ENCODE measurements at regions not wholly inside any gene's neighbourhood (a gene's known extent, or its start where the extent isn't known, plus 50 kb on each side); places are given as distances from the start of the nearest gene placed in this dataset.

DNA sequence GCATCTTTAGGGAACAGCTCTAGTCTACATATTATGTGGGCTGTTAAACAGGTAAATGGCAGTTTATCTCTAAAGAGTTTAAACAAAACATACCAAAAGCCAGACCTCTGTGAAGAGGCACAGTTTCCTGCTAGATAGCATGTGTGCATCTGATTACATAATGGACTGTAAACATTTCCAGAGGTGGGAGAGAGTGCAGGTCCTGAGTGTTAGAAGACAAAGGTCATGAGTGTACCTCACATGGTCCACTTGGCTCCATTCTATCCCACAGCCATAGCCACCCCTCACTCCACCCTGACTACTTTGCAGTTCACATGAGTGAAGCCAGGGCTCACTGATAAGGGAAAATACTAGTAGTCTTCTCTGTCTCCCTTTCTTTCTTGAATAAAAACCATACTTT is 233.4 kb downstream of the MTX2 start:
- no peak for DNase-seq (ENCODE audit: low spot score)

DNA sequence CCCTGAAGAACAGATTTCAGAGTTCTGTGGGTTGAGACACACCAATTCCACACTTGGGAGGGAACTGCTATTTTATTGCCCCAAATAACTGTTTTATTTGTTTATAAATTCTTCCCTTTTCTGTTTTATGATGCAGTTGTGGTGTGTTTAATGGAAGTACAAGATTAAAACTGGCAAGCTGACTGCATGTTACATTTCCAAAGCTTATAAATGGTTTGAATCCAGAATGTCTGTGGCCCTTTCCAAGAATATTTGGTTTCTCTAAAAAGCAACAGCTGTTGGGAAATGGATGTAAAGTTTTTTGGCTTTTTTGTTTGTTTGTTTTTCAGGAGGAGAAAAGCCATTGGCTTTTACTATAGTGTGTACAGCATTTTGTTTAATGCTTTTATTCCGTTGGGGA is 234.5 kb downstream of the MTX2 start:
- no peak for DNase-seq (ENCODE audit: low spot score)

DNA sequence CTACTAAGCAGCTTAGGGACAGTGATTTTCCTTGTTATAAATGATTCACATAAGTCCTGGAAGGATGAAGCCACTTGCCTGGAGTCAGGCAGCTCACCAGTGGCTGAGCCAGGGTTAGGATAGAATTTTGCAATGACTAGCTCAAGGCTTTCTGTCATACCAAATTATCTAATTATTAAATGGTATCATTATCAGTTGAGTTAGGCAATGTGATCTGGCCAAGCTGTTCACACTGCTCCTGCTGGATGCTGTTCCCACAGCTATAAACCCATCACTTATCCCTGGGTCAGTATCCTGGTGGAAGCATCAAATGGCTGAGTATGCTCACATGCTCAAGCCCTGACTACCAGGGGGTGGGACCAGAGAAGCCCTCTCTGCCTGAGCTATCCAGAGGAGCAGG is 235.2 kb downstream of the MTX2 start:
- DNase-seq (ENCODE audit: low spot score): no peak

DNA sequence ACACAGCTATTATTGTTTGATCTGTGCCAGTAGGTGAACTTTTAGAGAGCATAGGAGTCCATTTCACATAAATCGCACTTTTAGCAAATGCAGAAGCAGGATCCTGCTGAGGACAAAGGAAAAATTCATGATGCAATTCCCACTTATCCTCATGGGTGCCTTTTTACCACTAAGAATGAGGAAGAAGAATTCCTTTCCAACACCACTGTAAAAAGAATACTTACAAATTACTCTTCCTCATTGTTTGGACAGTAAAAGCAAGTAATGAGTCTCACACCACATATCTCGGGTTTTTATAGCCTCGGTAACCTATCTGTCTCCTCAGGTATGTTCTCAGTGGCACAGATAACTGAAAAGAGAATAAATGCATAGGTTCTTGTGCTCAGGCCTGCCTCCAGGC is 238.5 kb downstream of the MTX2 start:
- DNase-seq (ENCODE audit: low spot score): no peak

DNA sequence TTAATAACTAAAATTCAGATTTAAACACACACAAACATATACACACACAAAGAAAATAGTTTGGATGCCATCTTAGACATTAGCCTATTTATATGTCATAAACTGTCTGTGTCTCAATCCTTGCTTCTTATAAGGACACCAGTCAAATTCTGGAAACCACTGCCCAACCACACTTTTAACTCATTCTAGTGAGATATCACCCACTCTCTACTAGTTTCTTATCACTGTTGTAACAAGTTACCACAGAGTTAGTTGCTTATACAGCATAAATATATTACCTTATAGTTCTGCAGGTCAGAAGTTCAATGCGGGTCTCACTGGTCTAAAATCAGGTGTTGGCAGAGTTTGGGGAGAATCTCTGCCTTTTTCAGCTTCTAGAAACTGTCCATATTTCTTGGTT is 239.1 kb downstream of the MTX2 start:
- no peak for DNase-seq (ENCODE audit: low spot score)

DNA sequence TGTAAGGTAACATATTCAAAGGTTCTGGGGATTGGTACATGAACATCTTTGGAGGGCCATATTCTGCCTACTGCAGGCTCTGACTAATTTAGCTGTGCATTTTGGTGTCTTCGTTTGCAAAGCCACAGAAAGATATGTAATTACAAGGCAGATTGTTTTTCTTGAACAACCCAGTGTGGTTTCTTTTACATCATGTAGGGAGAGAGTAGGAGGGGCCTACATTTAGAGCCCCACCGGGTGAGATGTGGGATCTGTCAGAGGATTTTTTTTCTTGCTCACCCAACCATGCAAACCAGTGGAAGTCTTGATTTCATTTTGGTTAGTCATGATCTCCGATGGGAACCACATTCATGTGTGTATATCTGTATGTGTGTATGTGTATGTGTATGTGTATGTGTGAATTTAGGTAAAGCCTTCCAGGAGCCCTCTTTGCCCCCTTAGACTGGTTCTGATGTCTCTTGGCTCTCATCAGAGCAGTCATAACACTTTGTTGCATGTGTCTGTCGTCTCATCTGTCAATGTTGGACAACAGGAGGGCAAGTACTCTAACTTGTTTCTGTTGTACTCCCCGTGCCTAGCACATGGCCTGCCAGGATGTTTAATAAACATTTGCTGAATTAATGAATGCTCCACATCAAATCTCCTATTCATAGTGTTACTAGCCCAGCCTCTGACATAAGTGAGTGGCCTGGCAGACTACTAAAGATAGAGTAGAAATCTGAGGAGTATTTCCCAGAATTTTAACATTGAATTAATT is 239.9 kb downstream of the MTX2 start:
- DNase-seq (ENCODE audit: low spot score): no peak

DNA sequence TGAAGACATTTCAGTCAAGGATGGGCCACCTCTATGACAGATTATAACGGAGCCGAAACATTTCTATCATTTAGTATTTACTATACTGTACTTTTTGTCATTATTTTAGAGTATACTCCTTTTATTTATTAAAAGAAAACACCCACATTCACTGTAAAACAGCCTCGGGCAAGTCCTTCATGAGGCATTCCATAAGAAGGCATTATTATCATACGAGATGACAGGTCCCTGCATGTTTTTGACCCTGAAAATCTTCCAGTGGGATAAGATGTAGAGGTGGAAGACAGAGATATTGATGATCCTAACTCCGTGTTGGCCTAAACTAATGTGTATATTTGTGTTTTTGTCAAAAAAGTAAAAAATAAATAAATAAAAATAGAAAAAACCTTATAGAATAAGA is 245.0 kb downstream of the MTX2 start:
- no peak for DNase-seq (ENCODE audit: low spot score)

DNA sequence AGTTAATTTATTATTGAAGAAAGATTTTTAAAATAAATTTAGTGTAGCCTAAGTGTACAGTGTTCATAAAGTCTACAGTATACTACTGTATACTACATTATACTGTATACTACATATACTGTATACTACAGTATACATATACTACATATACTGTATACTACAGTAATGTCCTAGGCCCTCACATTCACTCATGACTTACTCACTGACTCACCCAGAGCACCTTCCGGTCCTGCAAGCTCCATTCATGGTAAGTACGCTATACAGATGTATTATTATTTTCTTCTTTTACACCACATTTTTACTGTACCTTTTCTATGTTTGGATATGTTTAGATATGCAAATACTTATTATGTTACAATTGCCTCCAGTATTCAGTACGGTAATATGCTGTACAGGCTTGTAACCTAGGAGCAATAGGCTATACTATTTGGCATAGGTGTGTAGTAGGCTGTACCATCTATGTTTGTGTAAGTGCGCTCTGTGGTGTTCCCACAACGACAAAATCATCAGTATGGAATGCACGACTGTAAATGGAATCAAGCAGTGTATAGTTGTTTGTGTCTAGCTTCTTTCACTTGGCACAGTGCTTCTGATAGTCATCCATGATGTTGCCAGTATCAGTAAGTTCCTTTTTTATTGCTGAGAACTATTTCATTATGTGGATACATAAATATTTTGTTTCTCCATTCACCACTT is 245.7 kb downstream of the MTX2 start:
- no peak for DNase-seq (ENCODE audit: low spot score)

DNA sequence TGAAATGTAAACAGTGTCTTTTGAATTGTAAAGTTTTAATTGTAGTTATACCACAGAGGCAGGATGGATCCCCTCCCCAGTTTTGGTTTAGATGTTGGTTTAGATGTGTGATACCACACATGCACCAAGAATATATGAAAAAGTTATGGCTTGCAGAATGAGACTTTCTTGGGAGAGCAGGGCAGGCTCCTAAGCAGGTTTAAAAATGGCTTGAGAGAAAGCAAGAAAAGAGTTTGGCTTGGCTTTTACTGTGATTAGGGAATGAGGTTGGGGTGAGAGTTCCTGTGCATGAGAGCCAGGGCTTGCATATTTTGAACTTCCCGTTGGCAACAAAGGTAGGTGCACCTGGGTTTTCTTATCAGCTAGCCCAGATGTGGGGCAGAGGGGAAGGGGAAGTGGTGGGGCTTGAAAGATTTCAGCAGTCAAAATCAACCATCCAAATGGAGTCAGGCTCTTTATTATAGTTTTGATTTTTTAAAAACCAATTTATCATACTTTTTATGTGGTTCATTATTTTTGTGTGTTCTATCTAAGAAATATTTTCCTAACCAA is 246.9 kb downstream of the MTX2 start:
- peak; percentile 39 for DNase-seq (ENCODE audit: low spot score)

DNA sequence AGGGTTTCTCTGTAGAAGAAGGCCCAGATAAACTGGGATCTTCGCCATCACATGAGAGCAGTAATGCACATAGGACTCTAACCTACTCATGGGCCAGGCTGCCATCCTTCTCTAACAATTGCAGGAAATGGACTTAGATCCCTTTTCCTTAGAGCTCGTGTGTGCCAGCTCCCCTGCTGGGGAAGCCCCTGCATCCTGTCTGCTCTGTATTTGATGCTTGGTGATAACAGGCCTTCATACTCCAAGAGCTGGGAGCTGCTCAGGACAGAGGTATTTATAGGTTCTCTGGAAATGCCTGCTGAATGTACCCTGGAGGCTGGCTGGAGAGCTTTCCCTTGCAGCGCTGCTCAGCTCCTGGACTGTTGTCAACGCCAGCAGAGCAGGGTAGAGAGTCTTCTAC is 249.6 kb downstream of the MTX2 start:
- DNase-seq (ENCODE audit: low spot score): no peak

DNA sequence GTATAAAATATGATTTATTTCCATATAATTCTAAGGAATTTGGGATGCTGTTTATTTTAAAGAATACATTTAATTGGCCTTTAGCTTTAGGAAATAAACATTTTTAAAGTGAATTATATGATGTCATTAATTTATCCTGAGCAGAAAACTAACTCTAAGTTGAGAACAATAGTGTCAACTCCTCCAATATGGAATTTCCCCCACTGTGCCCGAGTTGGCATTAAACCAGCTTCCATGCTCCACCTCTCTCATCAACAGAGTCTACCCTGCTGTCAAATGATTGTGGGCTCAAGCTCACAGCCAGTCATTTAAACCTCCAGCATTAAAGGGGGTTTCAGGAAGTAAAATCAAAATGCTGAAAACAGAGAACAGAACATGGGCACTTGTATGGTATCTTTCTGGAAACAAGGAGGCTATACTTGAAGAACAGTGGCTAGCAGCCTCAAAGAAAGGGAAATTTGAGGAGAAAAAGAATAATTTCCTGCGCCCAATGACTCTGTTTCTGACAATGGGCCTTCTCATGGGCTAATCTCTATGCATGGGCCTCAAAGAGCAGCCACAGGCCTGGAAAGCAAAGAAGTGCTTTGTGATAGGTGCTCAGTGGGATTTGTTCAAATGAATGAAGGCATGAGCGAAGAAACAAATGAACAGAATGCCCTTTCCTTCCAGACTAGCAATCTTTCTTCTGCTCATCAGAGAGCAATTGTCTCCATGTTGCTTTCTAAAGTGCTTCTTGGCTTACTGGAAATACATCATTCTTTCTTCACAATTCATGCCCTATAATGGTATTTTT is 252.8 kb downstream of the MTX2 start:
- DNase-seq (ENCODE audit: low spot score): no peak

DNA sequence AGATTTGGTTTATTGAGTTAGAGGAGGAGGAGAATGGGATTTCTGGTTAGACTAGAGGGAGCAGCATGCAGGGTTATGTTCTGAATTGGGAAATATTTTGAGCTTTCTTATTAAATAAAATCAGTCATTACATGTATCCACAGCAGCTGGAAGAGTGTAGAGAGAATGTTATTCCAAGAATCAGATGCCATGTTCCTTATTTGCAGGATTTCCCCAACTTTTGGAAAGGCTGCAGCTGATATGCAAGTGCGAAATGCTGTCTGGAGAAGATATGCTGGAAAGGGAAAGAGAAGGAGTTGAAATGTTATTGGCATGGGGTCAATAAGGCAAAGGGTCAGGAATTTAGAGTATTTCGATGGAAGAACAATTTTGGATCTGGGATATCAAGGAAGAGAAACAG is 255.8 kb downstream of the MTX2 start:
- DNase-seq (ENCODE audit: low spot score): no peak

DNA sequence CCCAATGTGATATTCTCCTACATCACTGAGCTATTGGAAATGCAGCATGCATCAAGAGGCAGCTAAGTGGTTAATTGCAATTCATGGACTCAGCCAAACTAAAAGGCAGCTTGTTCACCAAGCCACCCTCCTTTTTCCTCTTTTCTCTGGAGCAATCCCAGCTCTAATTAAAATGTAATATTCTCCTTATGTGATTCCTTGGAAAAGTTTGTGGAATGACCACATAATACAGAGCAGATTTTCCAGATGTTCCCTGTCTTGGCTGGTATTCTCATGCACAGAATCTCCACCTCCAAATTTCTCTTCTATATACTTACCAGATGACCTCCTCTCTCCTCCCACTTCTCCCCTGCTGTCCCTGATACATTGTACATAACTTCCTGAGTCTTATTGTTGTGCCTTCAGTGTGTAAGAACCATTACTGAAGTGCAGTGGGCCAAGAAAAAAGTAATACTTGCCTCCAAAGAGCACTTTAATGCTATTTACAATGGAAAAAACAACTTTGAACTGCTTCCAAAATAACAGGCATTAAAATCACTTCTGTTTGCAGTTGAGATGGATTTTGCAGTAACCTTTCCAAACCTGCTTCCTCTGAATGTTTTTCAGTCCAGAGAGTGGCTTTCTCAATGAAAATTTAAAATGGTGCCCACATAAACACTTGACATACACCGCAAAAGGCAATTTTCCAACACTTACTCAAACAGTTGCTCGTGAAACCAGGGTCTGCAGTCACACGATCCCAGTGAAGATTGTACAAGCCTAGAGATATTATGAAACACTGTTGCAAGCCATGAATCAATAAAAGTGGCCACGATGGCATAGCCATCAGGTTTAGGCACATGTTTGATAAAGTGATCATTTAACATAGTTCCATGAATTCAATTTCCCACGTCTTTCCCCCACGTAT is 258.0 kb downstream of the MTX2 start:
- no peak for DNase-seq (ENCODE audit: low spot score)

DNA sequence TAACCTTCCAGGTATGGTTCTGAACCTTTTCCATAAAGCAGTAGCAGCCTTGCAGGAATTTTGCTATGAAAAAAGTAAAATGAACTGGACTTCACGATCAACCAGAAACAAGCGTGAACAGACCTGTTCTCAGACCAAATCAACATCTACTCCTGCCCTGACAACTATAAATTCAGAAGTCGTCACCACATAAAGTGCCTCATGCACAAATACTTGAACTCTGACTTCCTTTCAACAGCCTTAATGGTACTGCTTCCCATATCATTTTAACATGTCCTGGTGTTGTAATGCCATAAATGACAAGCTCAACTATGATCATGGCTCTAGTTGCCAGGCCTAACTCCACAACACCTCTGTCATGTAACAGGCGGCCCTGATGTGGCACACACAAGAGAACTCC is 262.4 kb downstream of the MTX2 start:
- no peak for DNase-seq (ENCODE audit: low spot score)

DNA sequence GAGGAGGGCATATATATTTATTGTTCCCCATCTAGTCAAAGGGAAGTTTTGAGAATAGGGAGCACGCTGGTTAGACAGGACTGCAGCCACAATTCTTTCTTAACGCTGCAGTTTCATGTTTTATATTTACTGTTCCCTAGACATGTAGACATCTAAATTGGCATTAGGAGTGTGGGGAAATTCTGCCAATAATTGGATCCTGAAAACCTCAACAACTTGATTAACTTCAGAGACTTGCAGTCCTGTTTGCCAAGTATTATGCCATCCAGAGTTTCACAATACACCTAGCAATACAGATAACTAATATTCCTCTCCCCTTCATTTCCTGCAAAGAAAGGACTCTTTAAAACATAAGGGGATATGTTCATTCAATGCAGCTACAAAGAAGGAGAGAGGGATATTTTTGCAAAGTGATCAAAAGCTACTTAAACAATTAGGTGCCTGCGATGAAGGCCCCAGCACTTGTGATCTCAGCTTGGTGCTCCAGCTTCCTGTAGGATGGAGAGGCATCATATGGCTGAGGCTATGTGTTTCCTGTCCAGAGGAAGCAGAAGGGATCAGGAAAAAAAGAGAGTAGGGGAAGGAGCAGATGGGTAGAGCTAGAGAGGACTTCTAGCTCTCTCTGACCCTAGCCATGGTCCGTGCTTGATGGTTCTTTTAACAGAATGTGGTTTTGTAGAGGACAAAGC is 264.4 kb downstream of the MTX2 start:
- DNase-seq (ENCODE audit: low spot score): no peak

DNA sequence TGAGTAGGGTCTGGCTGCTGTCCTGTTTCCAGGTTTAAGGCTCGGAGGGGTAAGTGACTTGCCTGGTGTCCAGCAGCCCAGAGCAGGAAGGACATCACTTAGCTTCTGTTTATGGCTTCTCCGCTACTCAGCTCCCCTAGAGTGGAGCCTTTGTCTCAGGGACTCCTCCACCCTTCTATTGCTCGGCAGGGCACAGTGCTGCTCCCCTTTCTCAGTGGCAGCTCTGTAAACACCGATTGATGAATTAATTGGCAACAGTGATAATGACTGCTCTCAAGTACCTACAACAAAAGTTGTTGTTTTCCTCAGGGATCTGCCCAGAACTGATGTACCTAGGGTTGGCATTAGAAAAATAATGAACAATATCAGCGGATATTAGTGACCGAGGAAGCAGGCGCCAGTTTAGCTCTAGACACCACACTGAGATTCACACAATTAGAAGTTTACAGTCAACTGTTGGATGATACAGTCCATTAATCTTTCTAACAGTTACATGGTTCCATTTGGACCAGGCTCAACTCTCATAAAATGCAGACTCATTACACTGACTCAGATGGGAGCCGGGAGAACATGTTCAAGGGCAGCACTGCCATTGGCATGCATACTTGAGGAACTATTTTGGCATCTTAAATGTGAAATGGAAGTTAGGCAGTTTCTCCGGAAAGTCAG is 265.7 kb downstream of the MTX2 start:
- DNase-seq (ENCODE audit: low spot score): no peak

DNA sequence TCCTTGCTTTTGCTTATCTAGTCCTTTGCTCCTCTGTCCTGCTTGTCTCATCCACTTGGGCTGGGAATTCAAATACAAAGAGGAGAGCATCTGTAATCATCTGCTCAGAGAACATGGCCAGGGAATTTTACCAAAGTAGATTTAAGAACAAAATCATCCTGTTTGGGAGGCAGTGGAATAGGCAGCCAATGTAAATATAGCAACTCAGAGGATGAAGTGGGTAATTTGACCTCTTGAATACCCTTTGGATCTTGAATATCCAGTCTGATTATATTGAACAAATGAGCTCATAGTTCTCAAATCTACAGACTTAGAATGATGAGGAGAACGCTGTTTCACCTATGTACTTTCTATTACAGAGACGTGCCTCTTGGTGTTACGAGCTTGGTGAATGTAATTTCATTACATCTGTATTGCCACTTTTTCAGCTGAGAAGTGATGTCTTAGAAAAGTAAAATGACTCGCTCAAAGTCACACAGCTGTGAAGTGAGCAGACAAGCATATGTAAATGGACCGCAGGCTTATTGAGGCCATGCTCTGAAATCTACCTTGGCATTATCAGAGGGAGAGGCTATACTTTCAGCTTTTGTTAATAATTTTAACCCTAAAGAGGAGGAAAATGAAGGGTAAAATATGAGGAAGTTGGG is 266.3 kb downstream of the MTX2 start:
- no peak for DNase-seq (ENCODE audit: low spot score)

DNA sequence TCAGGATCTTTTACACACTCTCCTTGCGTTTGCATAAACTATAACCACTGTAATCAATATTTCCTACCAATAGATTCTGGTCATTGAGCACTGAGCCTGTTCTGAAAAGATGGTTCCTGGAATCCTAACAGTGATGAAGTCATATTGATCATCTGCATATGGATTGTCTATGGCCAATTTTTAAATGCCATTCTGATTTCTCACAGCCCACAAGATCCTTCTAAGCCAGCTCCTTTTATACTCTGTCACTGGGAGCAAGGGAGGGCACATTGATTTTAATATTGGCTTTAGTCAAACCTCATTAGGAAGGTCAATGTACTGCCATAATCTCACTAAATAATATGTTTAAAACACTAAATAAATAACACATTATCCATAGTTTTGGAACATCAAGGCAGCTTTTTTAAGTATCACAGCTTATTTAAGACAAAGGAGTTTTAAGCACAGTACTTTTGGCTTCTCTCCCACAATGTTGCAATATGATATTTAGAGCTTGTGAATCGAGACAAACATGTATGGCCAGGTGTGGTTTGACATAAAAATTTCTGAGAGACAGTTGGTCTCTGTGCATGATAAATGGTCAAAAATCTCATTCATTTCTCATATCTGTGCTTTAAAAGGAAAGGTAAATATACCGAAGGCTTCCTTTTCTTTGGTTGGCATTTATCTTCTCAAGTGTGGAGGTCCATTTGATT is 267.3 kb downstream of the MTX2 start:
- no peak for DNase-seq (ENCODE audit: low spot score)

DNA sequence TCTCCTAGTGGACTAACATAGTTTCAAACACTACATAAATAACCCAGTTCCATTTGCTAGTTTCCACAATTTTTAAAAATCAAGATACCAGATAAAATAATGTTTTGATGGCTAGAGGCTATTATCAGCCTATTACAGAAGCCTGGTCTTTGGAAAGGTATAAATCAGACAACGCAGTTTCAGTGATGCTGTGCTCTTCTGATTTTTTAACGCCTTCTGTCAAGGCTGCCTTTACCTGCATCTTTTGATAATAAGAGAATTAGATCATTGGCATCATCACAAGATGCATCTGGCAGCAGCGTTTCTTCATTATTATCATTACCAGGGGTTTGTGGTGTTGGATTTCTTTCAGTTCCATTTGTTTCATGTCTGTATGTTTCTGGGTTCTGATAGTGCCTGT is 268.7 kb downstream of the MTX2 start:
- no peak for DNase-seq (ENCODE audit: low spot score)
